Mesenchymal stem cell (in vitro differentiated cells and primary cell): ENCODE measurements at regions not wholly inside any gene's neighbourhood (a gene's known extent, or its start where the extent isn't known, plus 50 kb on each side); places are given as distances from the start of the nearest gene placed in this dataset.

Experiments
- DNase-seq: peaks from one replicate; pipeline ENCODE4 v3.0.0-alpha.2; 2013
- H2AFZ ChIP-seq: one replicate; pipeline ENCODE4 v1.6.1; 2013; ENCODE audit warnings: low read depth, mild to moderate bottlenecking, control low read depth, inconsistent platforms, low read length, moderate library complexity
- H2AK5ac ChIP-seq: 2 replicates; pipeline ENCODE4 v1.6.1; 2013; ENCODE audit warnings: low read length, moderate library complexity, mild to moderate bottlenecking, inconsistent platforms; ENCODE audit not compliant: severe bottlenecking
- H2BK120ac ChIP-seq: one replicate; pipeline ENCODE4 v1.6.1; 2013; ENCODE audit warnings: low read depth, mild to moderate bottlenecking, inconsistent platforms, low read length, moderate library complexity
- H2BK12ac ChIP-seq, 2 experiments: one replicate each; pipeline ENCODE4 v1.6.1; 2013; ENCODE audit warnings: inconsistent platforms in 2 of 2, low read length in 2 of 2, mild to moderate bottlenecking in 2 of 2, moderate library complexity in 2 of 2, control low read depth in 1 of 2
- H2BK15ac ChIP-seq: one replicate; pipeline ENCODE4 v1.6.1; 2013; ENCODE audit warnings: mild to moderate bottlenecking, low read depth, inconsistent platforms; ENCODE audit not compliant: poor library complexity, severe bottlenecking
- H2BK5ac ChIP-seq: 2 replicates; pipeline ENCODE4 v1.6.1; 2013; ENCODE audit warnings: low read depth, mild to moderate bottlenecking, low read length, control low read depth, inconsistent platforms; ENCODE audit not compliant: poor library complexity, severe bottlenecking
- H3K14ac ChIP-seq, 2 experiments: one replicate each; pipeline ENCODE4 v1.6.1; 2013; ENCODE audit warnings: inconsistent platforms in 2 of 2, low read length in 2 of 2, control low read depth in 1 of 2, mild to moderate bottlenecking in 1 of 2, moderate library complexity in 1 of 2
- H3K18ac ChIP-seq, 2 experiments: one replicate each; pipeline ENCODE4 v1.6.1; 2013; ENCODE audit warnings: inconsistent platforms in 2 of 2, low read length in 2 of 2, control low read depth in 1 of 2, low read depth in 1 of 2, mild to moderate bottlenecking in 1 of 2
- H3K23ac ChIP-seq, 2 experiments: one replicate each; pipeline ENCODE4 v1.6.1; 2013; ENCODE audit warnings: inconsistent platforms in 2 of 2, low read length in 2 of 2, mild to moderate bottlenecking in 2 of 2, moderate library complexity in 2 of 2, control low read depth in 1 of 2
- H3K27ac ChIP-seq: 2 replicates; pipeline ENCODE4 v1.5.1; 2013; ENCODE audit warnings: mild to moderate bottlenecking, moderate library complexity, low read length, control low read depth, inconsistent platforms; ENCODE audit not compliant: poor library complexity, severe bottlenecking
- H3K27me3 ChIP-seq, 2 experiments: 2 replicates each; pipeline versions ENCODE4 v1.6.1 to v1.7.0; 2013; ENCODE audit warnings: low read length in 2 of 2, mild to moderate bottlenecking in 2 of 2, moderate library complexity in 2 of 2, control low read depth in 1 of 2, inconsistent platforms in 1 of 2; ENCODE audit not compliant: control insufficient read depth in 1 of 2, insufficient read depth in 1 of 2
- H3K36me3 ChIP-seq, 2 experiments: 2 replicates each; pipeline versions ENCODE4 v1.6.1 to v1.7.0; 2013; ENCODE audit warnings: low read length in 2 of 2, control low read depth in 1 of 2, inconsistent platforms in 1 of 2, low read depth in 1 of 2, mild to moderate bottlenecking in 1 of 2; ENCODE audit not compliant: insufficient read depth in 2 of 2, control insufficient read depth in 1 of 2
- H3K4ac ChIP-seq, 2 experiments: one replicate each; pipeline ENCODE4 v1.6.1; 2013; ENCODE audit warnings: inconsistent platforms in 2 of 2, low read length in 2 of 2, mild to moderate bottlenecking in 2 of 2, moderate library complexity in 2 of 2, control low read depth in 1 of 2, low read depth in 1 of 2
- H3K4me1 ChIP-seq: 2 replicates; pipeline ENCODE4 v1.6.1; 2013; ENCODE audit warnings: low read depth, low read length, control low read depth; ENCODE audit not compliant: control insufficient read depth, insufficient read depth
- H3K4me2 ChIP-seq: 2 replicates; pipeline ENCODE4 v1.6.1; 2013; ENCODE audit warnings: low read length, mild to moderate bottlenecking, inconsistent platforms; ENCODE audit not compliant: poor library complexity, severe bottlenecking
- H3K4me3 ChIP-seq, 2 experiments: 2 replicates each; pipeline versions ENCODE4 v1.5.1 to v1.7.0; 2013; ENCODE audit warnings: low read length in 2 of 2, mild to moderate bottlenecking in 2 of 2, control low read depth in 1 of 2, low read depth in 1 of 2; ENCODE audit not compliant: insufficient read depth in 1 of 2
- H3K79me1 ChIP-seq: replicated peaks from 2 replicates; pipeline ENCODE4 v1.6.1; 2013; ENCODE audit warnings: mild to moderate bottlenecking, control low read depth, low read length, inconsistent platforms; ENCODE audit not compliant: poor library complexity, severe bottlenecking
- H3K9ac ChIP-seq: 2 replicates; pipeline ENCODE4 v1.7.0; 2013; ENCODE audit warnings: mild to moderate bottlenecking, low read length, moderate library complexity
- H3K9me3 ChIP-seq: 2 replicates; pipeline ENCODE4 v1.7.0; 2013; ENCODE audit warnings: mild to moderate bottlenecking, low read length; ENCODE audit not compliant: control insufficient read depth
- H4K8ac ChIP-seq: one replicate; pipeline ENCODE4 v1.6.1; 2013; ENCODE audit warnings: inconsistent platforms, mild to moderate bottlenecking, low read length, moderate library complexity
- H4K91ac ChIP-seq: one replicate; pipeline ENCODE4 v1.6.1; 2013; ENCODE audit warnings: mild to moderate bottlenecking, low read length, inconsistent platforms
- WGBS: methylation state at CpG from one replicate; pipeline ENCODE4 v1.1.7; 2013; ENCODE audit warnings: mixed read lengths; 5-methylcytosine and 5-hydroxymethylcytosine counted together

DNA sequence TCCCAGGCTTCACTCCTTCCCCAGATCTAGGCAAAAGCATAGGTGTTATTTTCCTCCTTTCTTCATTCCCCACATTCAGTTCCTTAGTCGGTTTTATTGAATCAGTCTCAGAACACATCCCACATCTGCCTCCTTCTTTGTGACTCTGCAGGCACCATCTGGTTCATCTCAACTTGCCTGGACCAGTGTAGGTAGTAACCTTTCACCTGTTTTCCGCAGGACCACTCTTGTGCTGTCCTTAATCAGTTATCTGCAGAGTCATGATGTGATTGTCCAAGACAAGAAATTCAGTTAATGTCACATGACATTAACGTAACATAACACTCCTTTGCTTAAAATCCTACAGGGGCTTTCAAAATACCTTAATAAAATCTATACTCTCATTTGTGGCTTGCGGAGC lies 174.6 kb downstream of the CHRM3 start:
- H3K9ac ChIP-seq: no peak overlapping the region
- H2BK15ac ChIP-seq: no peak overlapping the region
- H2AK5ac ChIP-seq: no peak overlapping the region
- H3K9me3 ChIP-seq: no peaks in the 10 kb centered on the region
- H2BK120ac ChIP-seq: no peak overlapping the region
- no peak overlapping the region for H3K4ac ChIP-seq
- H3K27ac ChIP-seq: no peak overlapping the region
- H4K91ac ChIP-seq: no peak overlapping the region
- H2AFZ ChIP-seq: no peak overlapping the region
- no peak overlapping the region for H3K14ac ChIP-seq
- no peak overlapping the region for H2BK5ac ChIP-seq
- no peaks in the 10 kb centered on the region for H3K79me1 ChIP-seq
- H4K8ac ChIP-seq: no peak overlapping the region
- no peak overlapping the region for H3K4me2 ChIP-seq
- no peak overlapping the region for H3K23ac ChIP-seq
- WGBS: 75% methylated on average over 4 of the region's 4 CpGs
- DNase-seq: no peak
- no peaks in the 10 kb centered on the region for H3K4me1 ChIP-seq
- no peaks in the 10 kb centered on the region for H3K36me3 ChIP-seq
- no peak overlapping the region for H2BK12ac ChIP-seq
- no peak overlapping the region for H3K18ac ChIP-seq
- H3K4me3 ChIP-seq: no peak overlapping the region
- no peaks in the 10 kb centered on the region for H3K27me3 ChIP-seq

DNA sequence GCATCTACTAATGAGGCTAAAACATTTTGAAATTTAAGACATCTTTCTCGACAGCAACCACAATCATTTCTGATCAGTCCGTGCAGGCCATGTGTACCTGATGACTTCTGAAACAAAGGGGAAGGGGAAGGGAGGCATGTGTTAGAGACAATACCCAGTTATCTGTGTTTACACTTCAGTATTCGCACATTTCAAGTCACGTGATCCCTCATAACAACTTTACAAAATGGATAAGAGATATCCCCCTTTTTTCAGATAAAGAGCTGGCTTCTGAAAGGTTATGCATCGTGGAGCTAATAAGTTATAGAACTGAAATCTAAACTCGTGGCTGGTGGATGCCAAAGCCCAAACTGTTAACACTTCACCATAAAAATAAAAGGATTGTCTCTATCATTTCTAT lies 175.7 kb downstream of the CHRM3 start:
- no peak overlapping the region for H2BK5ac ChIP-seq
- no peaks in the 10 kb centered on the region for H3K4me1 ChIP-seq
- H3K79me1 ChIP-seq: no peaks in the 10 kb centered on the region
- 79% methylated on average over 2 of the region's 6 CpGs for whole genome bisulfite sequencing
- H3K9ac ChIP-seq: no peak overlapping the region
- H3K18ac ChIP-seq: no peak overlapping the region
- H2BK12ac ChIP-seq: no peak overlapping the region
- H3K27ac ChIP-seq: no peak overlapping the region
- no peak for DNase-seq
- H3K23ac ChIP-seq: no peak overlapping the region
- no peaks in the 10 kb centered on the region for H3K27me3 ChIP-seq
- H4K8ac ChIP-seq: no peak overlapping the region
- no peak overlapping the region for H4K91ac ChIP-seq
- no peak overlapping the region for H3K4me2 ChIP-seq
- no peak overlapping the region for H3K4me3 ChIP-seq
- H2BK120ac ChIP-seq: no peak overlapping the region
- H3K9me3 ChIP-seq: no peaks in the 10 kb centered on the region
- no peak overlapping the region for H3K4ac ChIP-seq
- no peak overlapping the region for H2AK5ac ChIP-seq
- H2BK15ac ChIP-seq: no peak overlapping the region
- H3K36me3 ChIP-seq: no peaks in the 10 kb centered on the region
- H2AFZ ChIP-seq: no peak overlapping the region
- H3K14ac ChIP-seq: no peak overlapping the region

DNA sequence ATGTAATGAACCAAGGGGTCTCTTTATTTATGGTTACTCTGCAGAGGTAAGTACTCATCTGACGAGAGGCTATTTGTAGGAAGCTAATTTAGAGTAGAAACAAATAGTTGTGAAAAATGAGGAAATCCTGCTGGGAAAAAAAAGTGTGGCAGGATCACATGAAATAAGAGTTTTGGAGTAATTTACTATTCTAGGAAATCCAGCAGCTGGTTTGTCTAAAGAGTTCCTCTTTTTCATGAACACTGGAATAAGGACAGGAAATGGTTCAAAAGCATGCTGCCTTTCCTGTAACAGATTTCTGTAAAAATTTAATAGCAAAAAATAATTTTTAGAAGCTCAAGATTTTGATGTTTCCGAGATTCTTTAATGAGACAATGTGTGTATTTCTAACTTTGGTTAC lies 177.3 kb downstream of the CHRM3 start:
- H2AK5ac ChIP-seq: no peak overlapping the region
- H3K27me3 ChIP-seq: no peaks in the 10 kb centered on the region
- no peaks in the 10 kb centered on the region for H3K36me3 ChIP-seq
- H3K79me1 ChIP-seq: no peaks in the 10 kb centered on the region
- no peaks in the 10 kb centered on the region for H3K9me3 ChIP-seq
- H3K4me1 ChIP-seq: no peaks in the 10 kb centered on the region
- no peak overlapping the region for H2BK5ac ChIP-seq
- H3K23ac ChIP-seq: no peak overlapping the region
- H3K14ac ChIP-seq: no peak overlapping the region
- H2BK120ac ChIP-seq: no peak overlapping the region
- no peak overlapping the region for H4K91ac ChIP-seq
- H2BK12ac ChIP-seq: no peak overlapping the region
- H3K4me2 ChIP-seq: no peak overlapping the region
- no peak overlapping the region for H3K9ac ChIP-seq
- no peak overlapping the region for H3K4ac ChIP-seq
- 56% methylated on average over 2 of the region's 2 CpGs for WGBS
- H2AFZ ChIP-seq: no peak overlapping the region
- no peak overlapping the region for H3K18ac ChIP-seq
- H3K27ac ChIP-seq: no peak overlapping the region
- H2BK15ac ChIP-seq: no peak overlapping the region
- H4K8ac ChIP-seq: no peak overlapping the region
- H3K4me3 ChIP-seq: no peak overlapping the region
- DNase-seq: no peak

DNA sequence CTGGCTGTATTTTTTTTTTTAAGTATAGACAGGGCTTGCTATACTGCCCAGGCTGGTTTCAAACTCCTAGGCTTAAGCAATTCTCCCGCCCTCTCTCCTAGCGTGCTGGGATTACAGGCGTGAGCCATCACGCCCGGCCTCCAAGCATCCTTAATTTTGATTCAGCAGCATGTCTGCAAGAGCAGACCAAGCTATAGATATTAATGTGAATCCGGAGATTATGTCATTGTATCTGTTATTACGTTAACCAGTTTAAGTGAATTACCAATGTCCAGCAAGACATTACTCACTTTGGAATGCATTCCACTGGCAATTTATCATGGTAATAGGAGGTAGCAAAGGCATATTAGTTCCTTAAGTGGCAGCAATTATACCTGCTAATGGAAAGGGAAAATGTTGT lies 179.7 kb downstream of the CHRM3 start:
- Histone ChIP-seq H2BK5ac (no peak overlapping the region), H3K4ac (no peak overlapping the region), H3K4me2 (no peak overlapping the region), H3K18ac (no peak overlapping the region), H3K4me3 (no peak overlapping the region), H2BK15ac (no peak overlapping the region), H3K14ac (no peak overlapping the region), H3K36me3 (no peaks in the 10 kb centered on the region), H2AK5ac (no peak overlapping the region), H4K91ac (no peak overlapping the region), H4K8ac (no peak overlapping the region), H3K27ac (no peak overlapping the region), H3K27me3 (no peaks in the 10 kb centered on the region), H2BK120ac (no peak overlapping the region), H3K9me3 (no peaks in the 10 kb centered on the region), H3K79me1 (no peaks in the 10 kb centered on the region), H2BK12ac (no peak overlapping the region), H2AFZ (no peak overlapping the region), H3K4me1 (no peaks in the 10 kb centered on the region), H3K23ac (no peak overlapping the region), H3K9ac (no peak overlapping the region)
- WGBS: 89% methylated on average over 5 of the region's 7 CpGs
- DNase-seq: no peak
